ENCODE measurements at regions not wholly inside any gene's neighbourhood (a gene's known extent, or its start where the extent isn't known, plus 50 kb on each side); places are given as distances from the start of the nearest gene placed in this dataset.

GRCh38 chr19:16013851-16014840 is 62.1 kb upstream of the TPM4 start:
- in situ Hi-C loops (cut with HindIII; ENCODE audit: low pct_unique_long_range_greater_than_20kb, low sequenced_read_pairs) (no loop called here), intact Hi-C loops (cut with micrococcal nuclease; ENCODE audit: unreplicated experiment) (no loop called here)
- no peak overlapping the region for H3K4me3 ChIP-seq (ENCODE audit: low read depth in 2 of 2, low read length in 2 of 2)
- DNase-seq (ENCODE audit: low read depth, low spot score) (no peak), ATAC-seq (no peak)
- no peaks in the 10 kb centered on the region for H3K9me3 ChIP-seq (ENCODE audit: control insufficient read depth, insufficient read depth, low read depth, low read length)
- H3K27ac ChIP-seq (ENCODE audit: low read length) = no peak overlapping the region
- no TSS peak for BruUV-seq (replicated peaks)
- TF ChIP-seq POLR2AphosphoS5 (IDR thresholded peaks at IDR 0.05; ENCODE audit: low read depth, low read length) = no peak
- no peak for TF ChIP-seq TCF7L2 (IDR thresholded peaks at IDR 0.05; ENCODE audit: low read depth, low read length)
- TF ChIP-seq CTCF (IDR thresholded peaks at IDR 0.05) = no peak
- TF ChIP-seq REST (IDR thresholded peaks at IDR 0.05; ENCODE audit: insufficient read depth in 1 of 2, low read depth in 2 of 2, low read length in 1 of 2) = no peak
- no peak for TF ChIP-seq SIN3A (IDR thresholded peaks at IDR 0.05; ENCODE audit: borderline replicate concordance, insufficient read depth, low read depth, low read length)
- POLR2A ChIA-PET = no interaction called here
- CTCF ChIA-PET = no interaction called here
- no peaks in the 10 kb centered on the region for H3K36me3 ChIP-seq (ENCODE audit: control insufficient read depth, insufficient read depth, low read length)
- H3K27me3 ChIP-seq (ENCODE audit: control insufficient read depth, insufficient read depth, low read length) = no peaks in the 10 kb centered on the region
- H3K4me1 ChIP-seq (ENCODE audit: control insufficient read depth, insufficient read depth, low read length) = no peaks in the 10 kb centered on the region

- no peak for ATAC-seq
- no TSS peak for BruUV-seq (replicated peaks)
These were observed 61.1 kb upstream of the TPM4 start for GRCh38 chr19:16014923-16015804.

More at GRCh38 chr19:16014923-16015804, 61.1 kb upstream of the TPM4 start:
- ChIA-PET CTCF (no interaction called here), POLR2A (no interaction called here)
- no peak for DNase-seq (ENCODE audit: low read depth, low spot score)
- no peak overlapping the region for H3K27ac ChIP-seq (ENCODE audit: low read length)
- in situ Hi-C loops (cut with HindIII; ENCODE audit: low pct_unique_long_range_greater_than_20kb, low sequenced_read_pairs) (no loop called here), intact Hi-C loops (cut with micrococcal nuclease; ENCODE audit: unreplicated experiment) (no loop called here)
- no peaks in the 10 kb centered on the region for H3K36me3 ChIP-seq (ENCODE audit: control insufficient read depth, insufficient read depth, low read length)
- H3K4me1 ChIP-seq (ENCODE audit: control insufficient read depth, insufficient read depth, low read length) = no peaks in the 10 kb centered on the region
- no peak overlapping the region for H3K4me3 ChIP-seq (ENCODE audit: low read depth in 2 of 2, low read length in 2 of 2)
- H3K9me3 ChIP-seq (ENCODE audit: control insufficient read depth, insufficient read depth, low read depth, low read length) = no peaks in the 10 kb centered on the region
- H3K27me3 ChIP-seq (ENCODE audit: control insufficient read depth, insufficient read depth, low read length) = no peaks in the 10 kb centered on the region
- TF ChIP-seq CTCF (IDR thresholded peaks at IDR 0.05) (no peak), SIN3A (IDR thresholded peaks at IDR 0.05; ENCODE audit: borderline replicate concordance, insufficient read depth, low read depth, low read length) (no peak), TCF7L2 (IDR thresholded peaks at IDR 0.05; ENCODE audit: low read depth, low read length) (no peak), POLR2AphosphoS5 (IDR thresholded peaks at IDR 0.05; ENCODE audit: low read depth, low read length) (no peak), REST (IDR thresholded peaks at IDR 0.05; ENCODE audit: insufficient read depth in 1 of 2, low read depth in 2 of 2, low read length in 1 of 2) (no peak)
